ENCODE measurements at regions not wholly inside any gene's neighbourhood (a gene's known extent, or its start where the extent isn't known, plus 50 kb on each side); places are given as distances from the start of the nearest gene placed in this dataset.
"Not testable (repeated sequence)": the region's sequence is repeated elsewhere in the genome, so short reads cannot be mapped to it uniquely, and the experiment has no call there.

GRCh38 chr9:41839786-41840185, 289.4 kb downstream of the CNTNAP3B start:
- not testable (repeated sequence) for DNase-seq

- not testable (repeated sequence) for DNase-seq
Observed at GRCh38 chr9:41838953-41839352, 290.3 kb downstream of the CNTNAP3B start.

- DNase-seq, result not testable (repeated sequence)
Observed at GRCh38 chr9:41838562-41838851, 290.7 kb downstream of the CNTNAP3B start.

- not testable (repeated sequence) for DNase-seq
Observed at GRCh38 chr9:41837684-41838561, 291.3 kb downstream of the CNTNAP3B start.

GRCh38 chr9:41833108-41833507, 296.1 kb downstream of the CNTNAP3B start:
- not testable (repeated sequence) for DNase-seq

- not testable (repeated sequence) for DNase-seq
Observed at GRCh38 chr9:41824723-41825122, 304.5 kb downstream of the CNTNAP3B start.

GRCh38 chr9:41802706-41803105, 326.5 kb downstream of the CNTNAP3B start:
- not testable (repeated sequence) for DNase-seq

- not testable (repeated sequence) for DNase-seq
Observed at GRCh38 chr9:41798684-41799083, 330.5 kb downstream of the CNTNAP3B start.

GRCh38 chr9:41790719-41791363, 338.4 kb downstream of the CNTNAP3B start:
- not testable (repeated sequence) for DNase-seq

- not testable (repeated sequence) for DNase-seq
Observed at GRCh38 chr9:41790007-41790406, 339.2 kb downstream of the CNTNAP3B start.

GRCh38 chr9:41789387-41789786, 339.8 kb downstream of the CNTNAP3B start:
- DNase-seq, result not testable (repeated sequence)

GRCh38 chr9:41787951-41788350, 341.3 kb downstream of the CNTNAP3B start:
- not testable (repeated sequence) for DNase-seq

- DNase-seq, result not testable (repeated sequence)
Observed at GRCh38 chr9:41787270-41787669, 342.0 kb downstream of the CNTNAP3B start.

GRCh38 chr9:41784006-41784405, 345.2 kb downstream of the CNTNAP3B start:
- not testable (repeated sequence) for DNase-seq

- DNase-seq, result not testable (repeated sequence)
Observed at GRCh38 chr9:41783070-41783810, 346.0 kb downstream of the CNTNAP3B start.

- not testable (repeated sequence) for DNase-seq
Observed at GRCh38 chr9:41781899-41782298, 347.3 kb downstream of the CNTNAP3B start.

- DNase-seq, result not testable (repeated sequence)
Observed at GRCh38 chr9:41779897-41780406, 349.3 kb downstream of the CNTNAP3B start.

GRCh38 chr9:41779192-41779591, 350.0 kb downstream of the CNTNAP3B start:
- DNase-seq, result not testable (repeated sequence)

- DNase-seq, result not testable (repeated sequence)
Observed at GRCh38 chr9:41778535-41779071, 350.6 kb downstream of the CNTNAP3B start.

GRCh38 chr9:41777536-41777935, 351.7 kb downstream of the CNTNAP3B start:
- DNase-seq, result not testable (repeated sequence)

- DNase-seq, result not testable (repeated sequence)
Observed at GRCh38 chr9:41772541-41772940, 356.7 kb downstream of the CNTNAP3B start.

- not testable (repeated sequence) for DNase-seq
Observed at GRCh38 chr9:41771693-41772092, 357.5 kb downstream of the CNTNAP3B start.

GRCh38 chr9:41754822-41755221, 374.4 kb downstream of the CNTNAP3B start:
- not testable (repeated sequence) for DNase-seq

All from retina (tissue), 1 donor.